GM12873 (cell line): ENCODE measurements at regions not wholly inside any gene's neighbourhood (a gene's known extent, or its start where the extent isn't known, plus 50 kb on each side); places are given as distances from the start of the nearest gene placed in this dataset.

Source experiments
- TF ChIP-seq, protein P1 (sequence below): IDR thresholded peaks from 2 replicates; pipeline ENCODE4 v1.5.1; 2012; ENCODE audit warnings: low read depth, mild to moderate bottlenecking, moderate library complexity, low read length, control low read depth; ENCODE audit not compliant: insufficient read depth; ENCODE audit errors: missing control alignments

DNA sequence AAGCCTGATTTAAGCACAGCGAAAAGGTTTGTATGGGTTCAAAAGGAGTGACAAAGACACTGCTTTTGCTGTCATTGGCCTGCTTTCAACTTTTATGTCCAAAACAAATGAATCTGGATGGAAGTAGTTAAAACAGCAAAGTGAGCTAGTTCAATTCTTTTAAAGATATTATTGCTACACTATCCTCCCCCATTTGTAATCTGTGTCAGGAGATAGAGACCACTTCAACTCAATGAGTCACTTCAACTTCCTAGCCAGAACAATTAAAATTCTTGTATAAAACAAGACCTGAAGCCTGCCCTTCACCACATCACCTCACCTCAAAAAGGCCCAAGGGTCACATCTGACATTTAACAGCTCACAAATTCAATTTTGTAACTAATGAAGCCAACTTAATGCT is 364.1 kb upstream of the LYPLAL1 start:
- TF ChIP-seq, protein P1, sequence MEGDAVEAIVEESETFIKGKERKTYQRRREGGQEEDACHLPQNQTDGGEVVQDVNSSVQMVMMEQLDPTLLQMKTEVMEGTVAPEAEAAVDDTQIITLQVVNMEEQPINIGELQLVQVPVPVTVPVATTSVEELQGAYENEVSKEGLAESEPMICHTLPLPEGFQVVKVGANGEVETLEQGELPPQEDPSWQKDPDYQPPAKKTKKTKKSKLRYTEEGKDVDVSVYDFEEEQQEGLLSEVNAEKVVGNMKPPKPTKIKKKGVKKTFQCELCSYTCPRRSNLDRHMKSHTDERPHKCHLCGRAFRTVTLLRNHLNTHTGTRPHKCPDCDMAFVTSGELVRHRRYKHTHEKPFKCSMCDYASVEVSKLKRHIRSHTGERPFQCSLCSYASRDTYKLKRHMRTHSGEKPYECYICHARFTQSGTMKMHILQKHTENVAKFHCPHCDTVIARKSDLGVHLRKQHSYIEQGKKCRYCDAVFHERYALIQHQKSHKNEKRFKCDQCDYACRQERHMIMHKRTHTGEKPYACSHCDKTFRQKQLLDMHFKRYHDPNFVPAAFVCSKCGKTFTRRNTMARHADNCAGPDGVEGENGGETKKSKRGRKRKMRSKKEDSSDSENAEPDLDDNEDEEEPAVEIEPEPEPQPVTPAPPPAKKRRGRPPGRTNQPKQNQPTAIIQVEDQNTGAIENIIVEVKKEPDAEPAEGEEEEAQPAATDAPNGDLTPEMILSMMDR: no peak

DNA sequence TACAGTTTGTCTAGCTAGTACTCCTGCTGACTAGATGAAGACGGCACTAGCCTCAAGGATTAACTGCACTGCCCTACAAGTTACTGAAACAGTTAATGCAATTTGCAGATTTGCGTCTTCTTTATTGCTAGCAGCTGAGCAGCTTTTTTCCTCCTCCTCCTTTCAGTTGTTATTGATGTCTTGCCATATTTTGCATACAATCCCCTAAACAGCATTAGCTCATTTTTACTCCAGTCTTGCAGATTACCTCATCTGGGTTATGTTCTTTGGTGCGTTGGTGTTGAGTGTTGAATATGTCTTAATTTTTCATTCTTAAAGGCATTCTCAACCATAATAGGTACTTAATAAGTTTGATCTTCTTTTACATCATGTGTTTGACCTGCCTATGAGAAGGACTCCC is 363.4 kb upstream of the LYPLAL1 start:
- TF ChIP-seq, protein P1: no peak

DNA sequence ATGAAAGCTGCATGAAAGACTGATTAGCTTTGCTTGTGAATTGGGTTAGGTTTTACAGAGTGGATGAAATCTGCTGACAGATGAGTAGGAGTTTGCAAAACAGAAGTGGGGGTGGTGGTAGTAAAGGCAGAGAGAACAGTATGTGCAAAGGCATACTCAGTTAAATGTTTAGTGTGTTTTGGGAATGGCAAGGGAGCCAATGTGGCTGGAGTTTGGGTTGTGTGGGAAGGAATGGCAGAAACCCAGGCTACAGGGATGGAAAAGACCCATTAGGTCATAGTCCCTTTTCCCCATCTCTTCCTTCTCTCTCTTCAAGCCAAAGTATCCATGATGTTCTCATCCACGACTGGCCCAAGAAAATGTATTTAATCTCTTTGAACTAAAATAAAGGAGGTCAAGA is 362.2 kb upstream of the LYPLAL1 start:
- TF ChIP-seq, protein P1: no peak

DNA sequence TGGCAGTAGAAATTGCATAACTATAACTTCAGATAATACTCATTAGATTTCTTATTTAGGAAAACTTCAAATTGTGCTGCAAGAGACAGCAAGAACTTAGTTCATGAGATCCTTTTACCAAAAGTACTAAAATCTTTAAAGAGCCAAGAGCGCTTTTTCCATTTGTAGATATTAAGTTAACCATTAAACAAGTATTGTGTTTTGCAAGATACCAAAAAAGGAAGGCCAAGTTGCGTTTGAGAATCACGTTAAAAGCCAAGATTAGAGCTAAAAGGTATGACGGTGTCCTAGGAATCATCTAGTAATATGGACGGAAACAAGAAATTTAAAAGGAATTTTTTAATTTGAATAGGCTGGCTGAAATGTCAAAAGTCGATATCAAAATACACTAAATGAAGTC is 361.3 kb upstream of the LYPLAL1 start:
- TF ChIP-seq, protein P1: no peak

DNA sequence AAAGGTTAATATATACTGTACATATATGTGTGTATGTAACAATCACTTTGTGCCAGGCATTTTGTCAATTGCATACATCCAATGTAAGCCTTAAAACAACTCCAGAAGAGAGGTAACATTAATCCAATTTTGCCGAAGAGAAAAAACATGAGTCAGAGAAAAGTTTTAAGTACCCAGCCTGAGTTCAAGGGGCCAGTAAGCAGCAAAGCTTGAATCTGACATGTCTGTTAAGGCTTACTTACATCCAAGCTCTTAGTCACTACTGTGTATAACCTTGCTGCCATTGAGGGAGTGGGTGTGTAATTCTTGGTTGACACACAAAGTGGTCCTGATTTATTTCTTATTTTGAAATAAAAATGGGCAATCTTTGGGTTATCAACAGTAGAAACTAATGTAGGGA is 360.4 kb upstream of the LYPLAL1 start:
- TF ChIP-seq, protein P1: no peak

DNA sequence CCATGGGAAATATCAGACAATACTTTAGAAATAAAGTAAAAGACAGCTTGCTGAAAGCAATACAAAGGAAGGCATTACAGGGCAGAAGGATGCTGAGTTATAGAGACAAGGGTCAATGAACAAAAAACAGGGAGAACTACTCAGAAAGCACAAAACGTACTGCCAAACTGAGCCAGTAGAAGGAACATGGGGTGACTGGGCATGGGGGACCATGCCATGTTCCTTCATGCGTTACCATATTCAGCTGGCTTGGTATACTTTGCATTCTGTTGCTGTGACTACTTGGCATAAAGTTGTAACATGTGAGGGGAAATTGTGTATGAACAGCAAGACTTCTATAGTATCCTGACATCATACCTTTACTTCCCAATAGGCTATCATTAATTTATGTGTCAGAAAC is 358.6 kb upstream of the LYPLAL1 start:
- TF ChIP-seq, protein P1: no peak

DNA sequence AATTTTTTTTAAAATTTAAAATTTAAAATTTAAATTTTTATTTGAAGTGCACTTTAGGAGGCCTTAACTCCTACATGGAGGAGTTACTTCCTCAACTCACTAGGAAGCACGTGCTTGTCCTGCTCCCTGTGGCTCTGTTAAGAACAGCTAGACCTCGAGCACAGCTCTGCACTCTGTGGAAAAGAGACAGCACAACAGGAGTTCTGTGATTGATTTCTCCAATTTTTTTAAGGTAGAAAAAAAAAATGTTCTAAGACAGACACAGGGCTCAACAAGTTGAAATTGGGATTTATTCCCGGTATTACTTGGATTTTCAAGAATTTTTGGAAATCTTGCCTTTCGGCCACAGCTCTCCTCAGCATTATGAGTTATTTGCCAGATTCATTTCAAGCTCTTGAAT is 356.6 kb upstream of the LYPLAL1 start:
- TF ChIP-seq, protein P1: no peak

DNA sequence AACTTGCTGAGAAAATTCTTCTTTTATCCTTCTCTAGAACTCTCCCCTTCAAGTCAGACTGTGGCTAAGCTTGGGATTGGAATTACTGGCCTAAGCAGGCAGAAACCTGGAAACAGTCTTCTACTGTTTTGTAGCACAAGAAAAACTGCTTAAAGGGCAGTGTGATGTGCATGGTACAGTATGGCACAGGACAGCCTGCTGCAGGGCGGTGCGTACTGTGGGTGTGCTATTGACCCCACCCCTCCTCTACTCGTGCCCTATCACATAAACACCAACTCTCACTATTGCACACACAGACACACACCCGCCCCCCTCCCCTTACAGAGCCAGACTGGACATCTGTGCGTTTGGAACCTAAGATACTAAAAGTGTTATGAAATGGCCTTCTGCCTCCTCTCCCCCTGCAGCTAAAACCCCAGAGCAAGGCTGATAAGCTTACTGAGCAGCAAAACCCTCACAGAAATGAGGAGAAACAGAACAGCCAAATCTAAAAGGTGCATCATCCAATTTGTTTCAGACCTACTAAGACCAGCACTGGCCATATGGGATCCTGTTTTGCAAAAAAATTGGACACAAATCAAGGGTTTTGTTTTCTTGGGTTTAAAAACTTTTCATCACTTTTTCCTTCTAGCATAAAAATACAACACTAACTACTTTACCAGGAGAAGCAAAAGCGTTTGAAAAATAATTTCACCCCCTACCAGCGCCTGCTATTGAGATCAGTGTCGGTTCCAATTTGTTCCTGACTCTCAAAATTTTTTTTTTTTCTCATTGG is 355.8 kb upstream of the LYPLAL1 start:
- TF ChIP-seq, protein P1: no peak
